Activated T-cell treated with anti-CD3 and anti-CD28 coated beads, Interleukin-2, amount 50 U/mL, for 72 hours (primary cell): ENCODE measurements at regions not wholly inside any gene's neighbourhood (a gene's known extent, or its start where the extent isn't known, plus 50 kb on each side); places are given as distances from the start of the nearest gene placed in this dataset.
A peak's percentile ranks its signal among the peaks of the same experiment; 100 is the strongest.
"Not testable (repeated sequence)": the region's sequence is repeated elsewhere in the genome, so short reads cannot be mapped to it uniquely, and the experiment has no call there.

Experiments
- ATAC-seq, 2 donors: fragments of 150-1000 bp; cut with Tn5 transposase; replicated peaks in 1 of 2; 2 replicates each; pipeline ENCODE4 v1.10.0; 2021; ENCODE audit warnings: moderate library complexity in 2 of 2, mild to moderate bottlenecking in 1 of 2
- DNase-seq, 2 donors: peaks; one replicate each; pipeline ENCODE4 v3.0.0; 2021 to 2022; ENCODE audit warnings: mixed read lengths in 1 of 2
- H3K27ac Mint-ChIP-seq: one replicate; pipeline ENCODE4 v1.8.0; 2022; ENCODE audit warnings: mild to moderate bottlenecking, moderate library complexity, mixed read lengths
- H3K27me3 Mint-ChIP-seq: one replicate; pipeline ENCODE4 v1.8.0; 2022; ENCODE audit warnings: low read depth, mixed read lengths
- H3K36me3 Mint-ChIP-seq, 2 donors: one replicate each; pipeline ENCODE4 v1.8.0; 2022; ENCODE audit warnings: mixed read lengths in 2 of 2, mild to moderate bottlenecking in 1 of 2; ENCODE audit not compliant: insufficient read depth in 2 of 2
- H3K4me1 Mint-ChIP-seq: one replicate; pipeline ENCODE4 v1.8.0; 2022; ENCODE audit warnings: low read depth, mixed read lengths
- H3K4me3 Mint-ChIP-seq, 2 donors: one replicate each; pipeline ENCODE4 v1.8.0; 2022; ENCODE audit warnings: mild to moderate bottlenecking in 2 of 2, mixed read lengths in 2 of 2, moderate library complexity in 2 of 2
- H3K9me3 Mint-ChIP-seq, 2 donors: one replicate each; pipeline ENCODE4 v1.8.0; 2022; ENCODE audit warnings: mixed read lengths in 2 of 2

GRCh38 chr1:219415433-219415832 is 197.5 kb downstream of the ZC3H11B start:
- Mint-ChIP-seq H3K36me3 (no peaks in the 10 kb centered on the region), H3K4me3 (no peak overlapping the region), H3K27me3 (no peaks in the 10 kb centered on the region), H3K27ac (no peak overlapping the region), H3K9me3 (no peaks in the 10 kb centered on the region), H3K4me1 (no peaks in the 10 kb centered on the region)
- ATAC-seq (no peak), DNase-seq (no peak)

GRCh38 chr1:219414250-219414649 is 198.7 kb downstream of the ZC3H11B start:
- Mint-ChIP-seq H3K36me3 (no peaks in the 10 kb centered on the region), H3K9me3 (no peaks in the 10 kb centered on the region), H3K4me1 (no peaks in the 10 kb centered on the region), H3K27me3 (no peaks in the 10 kb centered on the region), H3K27ac (no peak overlapping the region), H3K4me3 (no peak overlapping the region)
- DNase-seq = no peak
- no peak for ATAC-seq

- no peak overlapping the region for H3K4me3 Mint-ChIP-seq
- DNase-seq (no peak), ATAC-seq (no peak)
- no peaks in the 10 kb centered on the region for H3K36me3 Mint-ChIP-seq
- H3K9me3 Mint-ChIP-seq = no peaks in the 10 kb centered on the region
- H3K27me3 Mint-ChIP-seq = no peaks in the 10 kb centered on the region
- no peak overlapping the region for H3K27ac Mint-ChIP-seq
- H3K4me1 Mint-ChIP-seq = no peaks in the 10 kb centered on the region
Observed at GRCh38 chr1:219413536-219413935, 199.4 kb downstream of the ZC3H11B start.

- H3K36me3 Mint-ChIP-seq = no peaks in the 10 kb centered on the region
- no peaks in the 10 kb centered on the region for H3K9me3 Mint-ChIP-seq
- DNase-seq (no peak), ATAC-seq (no peak)
- no peak overlapping the region for H3K4me3 Mint-ChIP-seq
- no peak overlapping the region for H3K27ac Mint-ChIP-seq
- H3K4me1 Mint-ChIP-seq = no peaks in the 10 kb centered on the region
- H3K27me3 Mint-ChIP-seq = no peaks in the 10 kb centered on the region
Observed at GRCh38 chr1:219412772-219413171, 200.1 kb downstream of the ZC3H11B start.

- DNase-seq, H3K4me3 Mint-ChIP-seq, H3K27ac Mint-ChIP-seq, H3K36me3 Mint-ChIP-seq, H3K4me1 Mint-ChIP-seq, ATAC-seq, H3K9me3 Mint-ChIP-seq, H3K27me3 Mint-ChIP-seq: not testable (repeated sequence)
Observed at GRCh38 chr1:219410721-219411120, 202.2 kb downstream of the ZC3H11B start.

GRCh38 chr1:219405531-219406331 is 207.2 kb downstream of the ZC3H11B start:
- Mint-ChIP-seq H3K27me3 (no peaks in the 10 kb centered on the region), H3K36me3 (no peaks in the 10 kb centered on the region)

GRCh38 chr1:219404629-219405028 is 208.3 kb downstream of the ZC3H11B start:
- Mint-ChIP-seq H3K9me3 (peaks cover 0 to 1% of the 10 kb centered on the region in 2 donors), H3K4me3 (no peak overlapping the region), H3K36me3 (peaks cover 0 to 3% of the 10 kb centered on the region in 2 donors), H3K27ac (no peak overlapping the region), H3K27me3 (no peaks in the 10 kb centered on the region), H3K4me1 (no peaks in the 10 kb centered on the region)
- ATAC-seq = no peak
- DNase-seq = no peak

More at GRCh38 chr1:219405531-219406331, 207.2 kb downstream of the ZC3H11B start:
- Mint-ChIP-seq H3K4me3 (no peak overlapping the region), H3K4me1 (no peaks in the 10 kb centered on the region), H3K27ac (no peak overlapping the region), H3K9me3 (peaks cover 0 to under 1% of the 10 kb centered on the region in 2 donors)
- ATAC-seq = no peak
- DNase-seq = no peak

- no peaks in the 10 kb centered on the region for H3K27me3 Mint-ChIP-seq
- H3K9me3 Mint-ChIP-seq = peaks cover 2 to 5% of the 10 kb centered on the region in 2 donors
- no peaks in the 10 kb centered on the region for H3K4me1 Mint-ChIP-seq
- H3K27ac Mint-ChIP-seq = no peak overlapping the region
- DNase-seq (no peak), ATAC-seq (no peak)
- peaks cover 2 to 6% of the 10 kb centered on the region in 2 donors for H3K36me3 Mint-ChIP-seq
- no peak overlapping the region for H3K4me3 Mint-ChIP-seq
Observed at GRCh38 chr1:219402925-219403324, 210.0 kb downstream of the ZC3H11B start.

GRCh38 chr1:219401724-219402625 is 210.9 kb downstream of the ZC3H11B start:
- H3K9me3 Mint-ChIP-seq = peaks cover 5 to 8% of the 10 kb centered on the region in 2 donors
- no peak overlapping the region for H3K4me3 Mint-ChIP-seq
- H3K4me1 Mint-ChIP-seq = no peaks in the 10 kb centered on the region
- H3K36me3 Mint-ChIP-seq = peaks cover 2 to 8% of the 10 kb centered on the region in 2 donors
- H3K27me3 Mint-ChIP-seq = no peaks in the 10 kb centered on the region
- DNase-seq (no peak), ATAC-seq (no peak)
- no peak overlapping the region for H3K27ac Mint-ChIP-seq

GRCh38 chr1:219399446-219399845 is 213.5 kb downstream of the ZC3H11B start:
- no peaks in the 10 kb centered on the region for H3K4me1 Mint-ChIP-seq

GRCh38 chr1:219398815-219399396 is 214.0 kb downstream of the ZC3H11B start:
- ATAC-seq (no peak), DNase-seq (no peak)
- Mint-ChIP-seq H3K36me3 (peaks cover 7 to 16% of the 10 kb centered on the region in 2 donors), H3K27me3 (no peaks in the 10 kb centered on the region), H3K4me3 (no peak overlapping the region), H3K9me3 (peaks cover 15 to 18% of the 10 kb centered on the region in 2 donors), H3K27ac (no peak overlapping the region), H3K4me1 (no peaks in the 10 kb centered on the region)

More at GRCh38 chr1:219399446-219399845, 213.5 kb downstream of the ZC3H11B start:
- no peaks in the 10 kb centered on the region for H3K27me3 Mint-ChIP-seq
- ATAC-seq = no peak
- H3K36me3 Mint-ChIP-seq = peaks cover 7 to 16% of the 10 kb centered on the region in 2 donors
- H3K9me3 Mint-ChIP-seq = peaks cover 15 to 18% of the 10 kb centered on the region in 2 donors
- no peak overlapping the region for H3K4me3 Mint-ChIP-seq
- no peak overlapping the region for H3K27ac Mint-ChIP-seq
- no peak for DNase-seq

- Mint-ChIP-seq H3K27ac (no peak overlapping the region), H3K9me3 (peaks cover 15 to 23% of the 10 kb centered on the region in 2 donors), H3K4me1 (no peaks in the 10 kb centered on the region), H3K36me3 (peaks cover 7 to 19% of the 10 kb centered on the region in 2 donors), H3K4me3 (no peak overlapping the region), H3K27me3 (no peaks in the 10 kb centered on the region)
- DNase-seq (no peak), ATAC-seq (no peak)
Observed at GRCh38 chr1:219397511-219397910, 215.4 kb downstream of the ZC3H11B start.

- peak; percentile 72 to 80 for ATAC-seq
- H3K4me3 Mint-ChIP-seq = peak overlapping the region in 1 of 2 donors; percentile 16
- no peak overlapping the region for H3K27ac Mint-ChIP-seq
- peaks cover 7% of the 10 kb centered on the region for H3K27me3 Mint-ChIP-seq
- DNase-seq = no peak
- peaks cover 3 to 9% of the 10 kb centered on the region in 2 donors for H3K9me3 Mint-ChIP-seq
- peaks cover 0 to 11% of the 10 kb centered on the region in 2 donors for H3K36me3 Mint-ChIP-seq
- H3K4me1 Mint-ChIP-seq = peaks cover 9% of the 10 kb centered on the region
Observed at GRCh38 chr1:219391297-219391696, 217.6 kb downstream of the LYPLAL1 start.
